ENCODE measurements at regions not wholly inside any gene's neighbourhood (a gene's known extent, or its start where the extent isn't known, plus 50 kb on each side); places are given as distances from the start of the nearest gene placed in this dataset.

DNA sequence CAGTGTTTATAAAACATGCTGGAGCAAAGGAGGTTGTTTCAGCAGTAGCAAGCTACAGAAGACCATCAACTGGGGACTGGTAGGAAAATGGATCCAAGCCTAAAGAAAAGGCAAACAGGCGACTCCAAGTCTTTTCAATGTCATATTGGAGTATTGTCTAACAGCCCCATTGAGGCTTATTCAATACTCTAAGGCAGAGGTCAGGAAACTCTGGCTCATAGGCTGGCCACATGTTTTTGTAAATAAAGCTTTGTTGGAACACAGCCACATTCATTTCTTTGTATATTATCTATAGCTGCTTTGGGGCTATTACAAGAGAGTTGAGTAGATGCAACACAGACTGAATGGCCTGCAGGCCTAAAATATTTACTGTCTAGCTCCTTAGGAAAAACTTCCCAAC lies 77.5 kb downstream of the RPL22L1 start:
- TF ChIP-seq CTCF (IDR thresholded peaks at IDR 0.05) (no peak), EZH2 (IDR thresholded peaks at IDR 0.05; ENCODE audit: borderline replicate concordance, insufficient read depth, low read depth, low read length, poor library complexity, severe bottlenecking) (no peak)
